ENCODE measurements at regions not wholly inside any gene's neighbourhood (a gene's known extent, or its start where the extent isn't known, plus 50 kb on each side); places are given as distances from the start of the nearest gene placed in this dataset.

DNA sequence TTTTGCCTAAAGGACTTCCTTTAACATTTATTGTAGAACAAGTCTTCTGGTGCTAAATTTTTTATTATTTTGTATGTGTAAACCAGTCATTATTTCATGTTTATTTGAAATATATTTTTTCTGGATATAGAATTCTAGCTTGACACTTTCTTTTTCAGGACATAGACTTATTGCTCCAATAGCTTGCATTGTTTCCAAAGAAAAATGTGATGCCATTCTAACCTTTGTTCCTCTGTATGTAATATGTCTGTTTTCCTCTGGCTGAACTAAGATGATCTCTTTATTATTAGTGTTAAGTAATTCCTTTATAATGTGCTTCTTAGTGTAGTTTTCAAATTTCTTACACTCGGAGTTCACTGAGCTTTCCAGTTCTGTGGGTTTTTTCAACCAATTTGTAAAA is 174.1 kb upstream of the STARD13 start:
- no peak for DNase-seq (ENCODE audit: extremely low read depth, low read depth)
- no peak overlapping the region for H3K4me3 ChIP-seq (replicated peaks; ENCODE audit: low read depth, low read length)
- no peak for TF ChIP-seq CTCF (IDR thresholded peaks at IDR 0.05; ENCODE audit: low read depth, low read length, missing control alignments)

DNA sequence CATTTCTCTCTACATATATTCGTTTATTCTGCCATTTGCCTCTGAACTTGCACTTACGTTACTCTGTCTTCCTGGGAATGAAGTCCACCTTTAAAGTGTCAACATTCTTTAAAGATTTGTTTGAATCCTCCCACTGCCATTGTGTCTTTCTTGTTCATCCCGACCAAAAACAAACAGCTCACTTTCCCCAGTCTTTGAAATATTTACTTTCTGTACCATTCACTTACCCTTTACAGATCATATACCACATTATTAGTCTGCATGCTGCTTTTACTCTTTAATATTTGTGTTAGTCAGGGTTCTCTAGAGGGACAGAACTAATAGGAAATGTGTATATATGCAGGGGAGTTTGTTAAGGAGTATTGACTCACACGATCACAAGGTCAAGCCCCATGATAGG is 176.6 kb upstream of the STARD13 start:
- DNase-seq (ENCODE audit: extremely low read depth, low read depth), result no peak
- no peak overlapping the region for H3K4me3 ChIP-seq (replicated peaks; ENCODE audit: low read depth, low read length)
- no peak for TF ChIP-seq CTCF (IDR thresholded peaks at IDR 0.05; ENCODE audit: low read depth, low read length, missing control alignments)

DNA sequence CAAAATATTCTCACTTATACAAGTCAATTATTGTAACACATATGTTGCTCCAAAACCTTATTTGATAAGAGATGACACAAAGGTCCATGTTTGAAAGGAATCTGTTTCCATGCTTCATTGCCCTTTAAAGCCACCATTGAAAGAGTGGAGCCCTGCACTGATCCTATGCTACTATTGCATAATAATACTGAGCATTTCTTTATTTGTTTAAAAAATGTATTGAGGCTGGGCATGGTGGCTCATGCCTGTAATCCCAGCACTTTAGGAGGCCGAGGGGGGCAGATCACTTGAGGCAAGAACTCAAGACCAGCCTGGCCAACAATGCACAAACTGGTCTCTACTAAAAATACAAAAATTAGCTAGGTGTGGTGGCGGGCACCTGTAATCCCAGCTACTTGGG is 178.8 kb upstream of the STARD13 start:
- no peak overlapping the region for H3K4me3 ChIP-seq (replicated peaks; ENCODE audit: low read depth, low read length)

GRCh38 chr13:33466262-33466661 is 180.7 kb upstream of the STARD13 start:
- TF ChIP-seq CTCF (IDR thresholded peaks at IDR 0.05; ENCODE audit: low read depth, low read length, missing control alignments), result no peak
- no peak for DNase-seq (ENCODE audit: extremely low read depth, low read depth)
- H3K4me3 ChIP-seq (replicated peaks; ENCODE audit: low read depth, low read length), result no peak overlapping the region

More for the DNA sequence above, 178.8 kb upstream of the STARD13 start:
- DNase-seq (ENCODE audit: extremely low read depth, low read depth), result no peak
- no peak for TF ChIP-seq CTCF (IDR thresholded peaks at IDR 0.05; ENCODE audit: low read depth, low read length, missing control alignments)

GRCh38 chr13:33467556-33467955 is 182.0 kb upstream of the STARD13 start:
- no peak for DNase-seq (ENCODE audit: extremely low read depth, low read depth)
- no peak for TF ChIP-seq CTCF (IDR thresholded peaks at IDR 0.05; ENCODE audit: low read depth, low read length, missing control alignments)

DNA sequence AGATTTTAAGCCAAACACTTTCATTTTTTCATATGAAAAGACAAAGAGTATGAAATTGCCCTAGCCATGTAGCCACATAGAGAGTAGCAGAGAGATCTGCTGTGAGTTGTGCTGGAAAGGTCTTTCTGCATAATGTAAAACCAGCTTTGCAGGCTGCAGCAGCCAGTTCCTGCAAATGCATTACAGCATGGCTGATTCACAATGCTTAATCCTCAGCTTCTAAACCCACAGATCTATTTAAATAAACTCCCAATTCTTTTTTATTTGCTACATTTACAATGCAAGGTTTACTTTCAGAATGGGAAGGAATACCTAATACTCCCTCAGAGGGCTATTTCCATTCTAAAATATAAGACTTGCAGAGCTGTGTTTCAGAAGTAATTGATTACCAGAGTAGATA is 185.6 kb upstream of the STARD13 start:
- H3K4me3 ChIP-seq (replicated peaks; ENCODE audit: low read depth, low read length), result no peak overlapping the region
- no peak for TF ChIP-seq CTCF (IDR thresholded peaks at IDR 0.05; ENCODE audit: low read depth, low read length, missing control alignments)
- DNase-seq (ENCODE audit: extremely low read depth, low read depth), result no peak

More at GRCh38 chr13:33467556-33467955, 182.0 kb upstream of the STARD13 start:
- H3K4me3 ChIP-seq (replicated peaks; ENCODE audit: low read depth, low read length), result no peak overlapping the region

DNA sequence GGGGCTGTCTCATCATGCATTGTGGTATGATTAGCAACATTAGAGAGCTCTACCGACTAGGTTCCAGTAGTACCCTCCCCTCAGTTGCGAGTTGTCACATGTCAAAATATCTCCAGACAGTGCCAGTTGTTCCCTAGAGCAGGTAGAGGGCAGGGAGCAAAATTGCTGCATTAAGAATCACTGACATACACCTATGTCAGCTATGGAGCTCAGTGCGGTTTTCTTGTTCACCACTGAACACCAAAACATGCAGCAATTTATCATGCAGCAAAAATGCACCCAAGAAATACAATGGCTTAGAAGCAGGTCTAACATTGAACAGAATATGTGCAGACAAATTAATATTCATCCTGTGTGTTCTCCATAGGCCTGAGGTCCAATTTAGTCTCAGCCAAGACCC is 186.9 kb upstream of the STARD13 start:
- no peak for TF ChIP-seq CTCF (IDR thresholded peaks at IDR 0.05; ENCODE audit: low read depth, low read length, missing control alignments)
- H3K4me3 ChIP-seq (replicated peaks; ENCODE audit: low read depth, low read length), result no peak overlapping the region
- DNase-seq (ENCODE audit: extremely low read depth, low read depth), result no peak

Data from HFF-Myc (cell line).